WTC11 (cell line): ENCODE measurements at regions not wholly inside any gene's neighbourhood (a gene's known extent, or its start where the extent isn't known, plus 50 kb on each side); places are given as distances from the start of the nearest gene placed in this dataset.

Experiments
- CTCF ChIP-seq: fragments of 200-600 bp; IDR thresholded peaks from 2 replicates; pipeline ENCODE4 v1.8.0; 2022; ENCODE audit warnings: antibody characterized with exemption
- FOXP1 ChIP-seq: sonication (generic); formaldehyde crosslinking; IDR thresholded peaks from 2 replicates; pipeline ENCODE4 v1.8.0; 2022; ENCODE audit warnings: missing genetic modification reagents, mild to moderate bottlenecking, moderate library complexity, borderline replicate concordance
- ZNF121 ChIP-seq: sonication (generic); formaldehyde crosslinking; IDR thresholded peaks from 2 replicates; pipeline ENCODE4 v1.8.0; 2023; ENCODE audit warnings: missing genetic modification reagents
- ZNF232 ChIP-seq: sonication (generic); formaldehyde crosslinking; IDR thresholded peaks from 2 replicates; pipeline ENCODE4 v1.8.0; 2022; ENCODE audit warnings: mild to moderate bottlenecking, missing genetic modification reagents

- TF ChIP-seq ZNF232 (CRISPR knock-in tag) (no peak), CTCF (no peak), FOXP1 (CRISPR knock-in tag) (no peak), ZNF121 (CRISPR knock-in tag) (no peak)
Measured at GRCh38 chr4:116357758-116358157, 727.6 kb downstream of the TRAM1L1 start.
